ENCODE measurements at regions not wholly inside any gene's neighbourhood (a gene's known extent, or its start where the extent isn't known, plus 50 kb on each side); places are given as distances from the start of the nearest gene placed in this dataset.
"Not testable (repeated sequence)": the region's sequence is repeated elsewhere in the genome, so short reads cannot be mapped to it uniquely, and the experiment has no call there.

GRCh38 chr5:56298336-56299090, 65.4 kb upstream of the ANKRD55 start:
- no peaks in the 10 kb centered on the region for H3K36me3 Mint-ChIP-seq
- H3K4me2 ChIP-seq (replicated peaks; ENCODE audit: extremely low read depth, low read length, poor library complexity, severe bottlenecking) = no peak overlapping the region
- H3K79me2 ChIP-seq (ENCODE audit: insufficient read depth, low read length) = no peaks in the 10 kb centered on the region
- peaks cover 0 to 12% (median 7%) of the 10 kb centered on the region in 7 donors for H3K9me3 Mint-ChIP-seq
- intact Hi-C loops (cut with micrococcal nuclease) = no loop called here
- no peak overlapping the region for H3K9ac ChIP-seq (ENCODE audit: insufficient read depth, low read length, poor library complexity, severe bottlenecking)
- H3K4me3 ChIP-seq (replicated peaks in 1 of 3; ENCODE audit: low read depth in 2 of 3, low read length in 3 of 3) = no peak overlapping the region
- H3K4me1 ChIP-seq (ENCODE audit: control insufficient read depth in 1 of 2, insufficient read depth in 2 of 2, low read length in 2 of 2) = no peaks in the 10 kb centered on the region
- no peak overlapping the region for H2AFZ ChIP-seq (ENCODE audit: insufficient read depth, low read depth, low read length, poor library complexity, severe bottlenecking)
- WGBS (ENCODE audit: insufficient coverage) = 97% methylated on average over 4 of the region's 8 CpGs
- no peak overlapping the region for H3K4me3 Mint-ChIP-seq
- no peaks in the 10 kb centered on the region for H3K4me1 Mint-ChIP-seq
- H3K36me3 ChIP-seq (replicated peaks in 1 of 2; ENCODE audit: control insufficient read depth in 1 of 2, insufficient read depth in 2 of 2, low read length in 2 of 2) = no peaks in the 10 kb centered on the region
- H3K27me3 Mint-ChIP-seq (ENCODE audit: low read depth in 3 of 3) = peaks cover 0 to 1% (median 0%) of the 10 kb centered on the region in 3 donors
- no peak for DNase-seq
- H4K20me1 ChIP-seq (ENCODE audit: insufficient read depth, low read length) = no peaks in the 10 kb centered on the region
- H3K27ac Mint-ChIP-seq = peak overlapping the region in 1 of 7 donors; percentile 54
- H3K27me3 ChIP-seq (ENCODE audit: control insufficient read depth in 2 of 2, insufficient read depth in 2 of 2, low read length in 2 of 2) = no peaks in the 10 kb centered on the region
- H3K27ac ChIP-seq (ENCODE audit: low read depth in 1 of 2, low read length in 2 of 2) = no peak overlapping the region
- TF ChIP-seq CTCF (IDR thresholded peaks at IDR 0.05) = no peak
- peaks cover 0 to 14% of the 10 kb centered on the region in 2 donors for H3K9me3 ChIP-seq (replicated peaks in 1 of 2; ENCODE audit: control insufficient read depth in 1 of 2, insufficient read depth in 1 of 2, low read length in 2 of 2)

GRCh38 chr5:56297851-56298250, 64.7 kb upstream of the ANKRD55 start:
- no peak overlapping the region for H3K4me3 ChIP-seq (replicated peaks in 1 of 3; ENCODE audit: low read depth in 2 of 3, low read length in 3 of 3)

GRCh38 chr5:56295311-56295710, 62.2 kb upstream of the ANKRD55 start:
- H3K9me3 ChIP-seq (replicated peaks in 1 of 2; ENCODE audit: control insufficient read depth in 1 of 2, insufficient read depth in 1 of 2, low read length in 2 of 2) = peaks cover 0 to 14% of the 10 kb centered on the region in 2 donors
- H3K4me3 Mint-ChIP-seq; H3K4me1 ChIP-seq (ENCODE audit: control insufficient read depth in 1 of 2, insufficient read depth in 2 of 2, low read length in 2 of 2); H2AFZ ChIP-seq (ENCODE audit: insufficient read depth, low read depth, low read length, poor library complexity, severe bottlenecking); H3K36me3 Mint-ChIP-seq; intact Hi-C loops (cut with micrococcal nuclease); H3K27ac ChIP-seq (ENCODE audit: low read depth in 1 of 2, low read length in 2 of 2); H3K4me2 ChIP-seq (replicated peaks; ENCODE audit: extremely low read depth, low read length, poor library complexity, severe bottlenecking); H3K27me3 Mint-ChIP-seq (ENCODE audit: low read depth in 3 of 3); H3K27ac Mint-ChIP-seq; H3K4me3 ChIP-seq (replicated peaks in 1 of 3; ENCODE audit: low read depth in 2 of 3, low read length in 3 of 3); H3K27me3 ChIP-seq (ENCODE audit: control insufficient read depth in 2 of 2, insufficient read depth in 2 of 2, low read length in 2 of 2); DNase-seq; H3K9ac ChIP-seq (ENCODE audit: insufficient read depth, low read length, poor library complexity, severe bottlenecking); H4K20me1 ChIP-seq (ENCODE audit: insufficient read depth, low read length); H3K36me3 ChIP-seq (replicated peaks in 1 of 2; ENCODE audit: control insufficient read depth in 1 of 2, insufficient read depth in 2 of 2, low read length in 2 of 2); H3K4me1 Mint-ChIP-seq; H3K79me2 ChIP-seq (ENCODE audit: insufficient read depth, low read length): not testable (repeated sequence)
- H3K9me3 Mint-ChIP-seq = peaks cover 0 to 13% (median 9%) of the 10 kb centered on the region in 7 donors
- whole genome bisulfite sequencing (ENCODE audit: insufficient coverage) = 95% methylated on average over 13 of the region's 23 CpGs

More at GRCh38 chr5:56297851-56298250, 64.7 kb upstream of the ANKRD55 start:
- no CpG with 5 or more reads among the region's 2 CpGs for WGBS (ENCODE audit: insufficient coverage)
- Histone ChIP-seq H3K9ac (ENCODE audit: insufficient read depth, low read length, poor library complexity, severe bottlenecking) (no peak overlapping the region), H2AFZ (ENCODE audit: insufficient read depth, low read depth, low read length, poor library complexity, severe bottlenecking) (no peak overlapping the region), H3K36me3 (replicated peaks in 1 of 2; ENCODE audit: control insufficient read depth in 1 of 2, insufficient read depth in 2 of 2, low read length in 2 of 2) (no peaks in the 10 kb centered on the region), H3K4me1 (ENCODE audit: control insufficient read depth in 1 of 2, insufficient read depth in 2 of 2, low read length in 2 of 2) (no peaks in the 10 kb centered on the region), H4K20me1 (ENCODE audit: insufficient read depth, low read length) (no peaks in the 10 kb centered on the region), H3K9me3 (replicated peaks in 1 of 2; ENCODE audit: control insufficient read depth in 1 of 2, insufficient read depth in 1 of 2, low read length in 2 of 2) (peaks cover 0 to 14% of the 10 kb centered on the region in 2 donors), H3K27ac (ENCODE audit: low read depth in 1 of 2, low read length in 2 of 2) (no peak overlapping the region), H3K27me3 (ENCODE audit: control insufficient read depth in 2 of 2, insufficient read depth in 2 of 2, low read length in 2 of 2) (no peaks in the 10 kb centered on the region), H3K79me2 (ENCODE audit: insufficient read depth, low read length) (no peaks in the 10 kb centered on the region), H3K4me2 (replicated peaks; ENCODE audit: extremely low read depth, low read length, poor library complexity, severe bottlenecking) (no peak overlapping the region)
- no peak overlapping the region for H3K27ac Mint-ChIP-seq
- no peaks in the 10 kb centered on the region for H3K4me1 Mint-ChIP-seq
- intact Hi-C loops (cut with micrococcal nuclease) = no loop called here
- no peaks in the 10 kb centered on the region for H3K36me3 Mint-ChIP-seq
- H3K4me3 Mint-ChIP-seq = no peak overlapping the region
- peaks cover 0 to 1% (median 0%) of the 10 kb centered on the region in 3 donors for H3K27me3 Mint-ChIP-seq (ENCODE audit: low read depth in 3 of 3)
- no peak for DNase-seq
- peaks cover 0 to 13% (median 9%) of the 10 kb centered on the region in 7 donors for H3K9me3 Mint-ChIP-seq
- no peak for TF ChIP-seq CTCF (IDR thresholded peaks at IDR 0.05)
